OCI-LY3 (cell line): ENCODE measurements at regions not wholly inside any gene's neighbourhood (a gene's known extent, or its start where the extent isn't known, plus 50 kb on each side); places are given as distances from the start of the nearest gene placed in this dataset.

Experiments used
- H2AFZ ChIP-seq: fragments of 200-600, 300-600 bp; shearing (Covaris generic); 2 replicates; pipeline ENCODE4 v1.6.0; 2014; ENCODE audit warnings: antibody characterized with exemption, low read depth, low read length
- H3K27ac ChIP-seq: fragments of 200-600, 300-600 bp; sonication (generic); 2 replicates; pipeline ENCODE4 v1.5.1; 2014; ENCODE audit warnings: mild to moderate bottlenecking, low read length, moderate library complexity, mixed read lengths
- H3K27me3 ChIP-seq: fragments of 200-600, 300-600 bp; sonication (generic); 2 replicates; pipeline ENCODE4 v1.6.1; 2014; ENCODE audit warnings: low read depth, low read length, mixed read lengths
- H3K36me3 ChIP-seq: fragments of 200-600, 300-600 bp; sonication (generic); replicated peaks from 2 replicates; pipeline ENCODE3; 2014; ENCODE audit warnings: low read depth, low read length, mixed read lengths
- H3K4me1 ChIP-seq: fragments of 300-600, 200-600 bp; sonication (generic); 2 replicates; pipeline ENCODE4 v1.6.1; 2014; ENCODE audit warnings: low read length, mixed read lengths
- H3K4me2 ChIP-seq: fragments of 200-600, 300-600 bp; sonication (generic); 2 replicates; pipeline ENCODE4 v1.6.1; 2014; ENCODE audit warnings: low read length, mixed read lengths
- H3K4me3 ChIP-seq: fragments of 300-600, 200-600 bp; sonication (generic); 2 replicates; pipeline ENCODE4 v1.5.1; 2014; ENCODE audit warnings: antibody characterized with exemption, mild to moderate bottlenecking, low read length, moderate library complexity
- H3K79me2 ChIP-seq: fragments of 300-600, 200-600 bp; shearing (Covaris generic); 2 replicates; pipeline ENCODE4 v1.6.1; 2014; ENCODE audit warnings: mild to moderate bottlenecking, low read length, mixed read lengths
- H3K9ac ChIP-seq: fragments of 300-600, 200-600 bp; shearing (Covaris generic); 2 replicates; pipeline ENCODE4 v1.6.0; 2014; ENCODE audit warnings: mild to moderate bottlenecking, low read length, moderate library complexity
- H3K9me3 ChIP-seq: fragments of 200-600, 300-600 bp; shearing (Covaris generic); 2 replicates; pipeline ENCODE4 v1.6.1; 2014; ENCODE audit warnings: low read length, mixed read lengths; ENCODE audit not compliant: insufficient read depth
- H4K20me1 ChIP-seq: fragments of 200-600, 300-600 bp; sonication (generic); 2 replicates; pipeline ENCODE4 v1.6.1; 2016; ENCODE audit warnings: low read length, mixed read lengths; ENCODE audit not compliant: insufficient read depth
- CTCF ChIP-seq: fragments of 200-600, 300-600 bp; sonication (generic); IDR thresholded peaks from 2 replicates; pipeline ENCODE4 v1.5.1; 2014; ENCODE audit warnings: antibody characterized with exemption, low read length, low read depth
- EZH2phosphoT487 ChIP-seq: fragments of 200-600 bp; shearing (Covaris generic); IDR thresholded peaks from 2 replicates; pipeline ENCODE4 v1.6.1; 2018; ENCODE audit warnings: antibody characterized with exemption, mixed run types, low read depth

- H3K9ac ChIP-seq, result no peak overlapping the region
- H3K27me3 ChIP-seq, result no peaks in the 10 kb centered on the region
- H3K9me3 ChIP-seq, result no peaks in the 10 kb centered on the region
- no peak for TF ChIP-seq CTCF
- TF ChIP-seq EZH2phosphoT487, result no peak
- H3K36me3 ChIP-seq, result no peaks in the 10 kb centered on the region
- no peaks in the 10 kb centered on the region for H3K4me1 ChIP-seq
- no peak overlapping the region for H3K27ac ChIP-seq
- no peak overlapping the region for H3K4me3 ChIP-seq
- H3K4me2 ChIP-seq, result no peak overlapping the region
- no peaks in the 10 kb centered on the region for H4K20me1 ChIP-seq
- H2AFZ ChIP-seq, result no peak overlapping the region
- no peaks in the 10 kb centered on the region for H3K79me2 ChIP-seq
Observed at GRCh38 chr16:62548095-62548494, 511.9 kb upstream of the CDH8 start.

GRCh38 chr16:62546701-62547100 is 510.5 kb upstream of the CDH8 start:
- H3K4me1 ChIP-seq, result no peaks in the 10 kb centered on the region
- no peak overlapping the region for H3K27ac ChIP-seq
- no peaks in the 10 kb centered on the region for H3K27me3 ChIP-seq
- no peaks in the 10 kb centered on the region for H4K20me1 ChIP-seq
- no peak overlapping the region for H3K9ac ChIP-seq
- no peaks in the 10 kb centered on the region for H3K9me3 ChIP-seq
- TF ChIP-seq CTCF, result no peak
- no peak for TF ChIP-seq EZH2phosphoT487
- no peaks in the 10 kb centered on the region for H3K79me2 ChIP-seq
- H3K4me2 ChIP-seq, result no peak overlapping the region
- no peaks in the 10 kb centered on the region for H3K36me3 ChIP-seq
- no peak overlapping the region for H2AFZ ChIP-seq
- no peak overlapping the region for H3K4me3 ChIP-seq

GRCh38 chr16:62545039-62545438 is 508.8 kb upstream of the CDH8 start:
- no peak overlapping the region for H3K4me3 ChIP-seq
- H2AFZ ChIP-seq, result no peak overlapping the region
- no peak overlapping the region for H3K27ac ChIP-seq
- no peak overlapping the region for H3K4me2 ChIP-seq
- H3K79me2 ChIP-seq, result no peaks in the 10 kb centered on the region
- TF ChIP-seq CTCF (no peak), EZH2phosphoT487 (no peak)
- H3K9me3 ChIP-seq, result no peaks in the 10 kb centered on the region
- H3K27me3 ChIP-seq, result no peaks in the 10 kb centered on the region
- no peaks in the 10 kb centered on the region for H3K4me1 ChIP-seq
- H3K9ac ChIP-seq, result no peak overlapping the region
- no peaks in the 10 kb centered on the region for H4K20me1 ChIP-seq
- no peaks in the 10 kb centered on the region for H3K36me3 ChIP-seq

- TF ChIP-seq EZH2phosphoT487 (no peak), CTCF (no peak)
- Histone ChIP-seq H4K20me1 (no peaks in the 10 kb centered on the region), H3K4me3 (no peak overlapping the region), H3K27ac (no peak overlapping the region), H3K27me3 (no peaks in the 10 kb centered on the region), H3K4me2 (no peak overlapping the region), H3K9me3 (no peaks in the 10 kb centered on the region), H3K9ac (no peak overlapping the region), H3K36me3 (no peaks in the 10 kb centered on the region), H3K79me2 (no peaks in the 10 kb centered on the region), H3K4me1 (no peaks in the 10 kb centered on the region), H2AFZ (no peak overlapping the region)
Observed at GRCh38 chr16:62543516-62543915, 507.3 kb upstream of the CDH8 start.
